Midbrain (tissue), 1 donor: ENCODE measurements at regions not wholly inside any gene's neighbourhood (a gene's known extent, or its start where the extent isn't known, plus 50 kb on each side); places are given as distances from the start of the nearest gene placed in this dataset.
A peak's percentile ranks its signal among the peaks of the same experiment; 100 is the strongest.

Source experiments
- DNase-seq: peaks from one replicate; lab custom pipeline; 2025; lab: John Stamatoyannopoulos, UW

- no peak for DNase-seq
Measured at GRCh38 chr16:79444572-79444971, 156.0 kb downstream of the MAF start.

- peak; percentile 22 for DNase-seq
Measured at GRCh38 chr16:79439901-79440300, 160.6 kb downstream of the MAF start.

- peak; percentile 79 for DNase-seq
Measured at GRCh38 chr16:79437764-79438751, 162.5 kb downstream of the MAF start.

GRCh38 chr16:79436885-79437284 lies 163.7 kb downstream of the MAF start:
- DNase-seq = no peak

DNA sequence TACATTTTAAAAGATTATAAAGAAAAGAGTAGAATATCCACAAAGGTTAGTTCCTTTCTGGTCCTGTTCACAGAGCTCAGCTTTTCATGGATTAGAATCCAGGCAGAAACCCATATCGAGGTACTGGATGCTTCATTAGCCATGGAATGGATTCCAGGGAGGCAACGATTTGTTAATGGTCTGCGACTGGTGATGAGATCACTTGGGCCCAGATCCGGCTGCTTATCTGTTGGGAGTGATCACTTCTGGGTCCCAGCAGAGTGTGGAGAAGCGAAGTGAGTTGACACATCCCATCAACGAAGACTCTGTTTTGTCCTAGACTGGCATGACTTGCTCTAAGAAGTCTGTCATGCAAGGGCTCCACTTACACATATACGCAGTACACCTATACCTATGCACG lies 165.8 kb downstream of the MAF start:
- DNase-seq = no peak

GRCh38 chr16:79434092-79434491 lies 166.4 kb downstream of the MAF start:
- DNase-seq = no peak

DNA sequence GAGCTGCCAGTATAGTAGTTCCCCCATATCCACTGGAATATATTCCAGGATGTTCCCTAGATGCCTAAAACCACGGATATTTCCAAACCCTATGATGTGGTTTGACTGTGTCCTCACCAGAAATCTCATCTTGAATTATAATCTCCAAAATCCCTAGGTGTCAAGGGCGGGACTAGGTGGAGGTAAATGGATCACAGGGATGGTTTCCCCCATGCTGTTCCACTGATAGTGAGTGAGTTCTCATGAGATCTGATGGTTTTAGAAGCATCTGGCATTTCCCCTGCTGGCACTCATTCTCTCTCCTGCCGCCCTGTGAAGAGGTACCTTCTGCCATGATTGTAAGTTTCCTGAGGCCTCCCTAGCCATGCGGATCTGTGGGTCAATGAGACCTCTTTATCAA lies 168.6 kb downstream of the MAF start:
- DNase-seq = no peak

- DNase-seq = no peak
Measured at GRCh38 chr16:79430191-79430678, 170.3 kb downstream of the MAF start.

DNA sequence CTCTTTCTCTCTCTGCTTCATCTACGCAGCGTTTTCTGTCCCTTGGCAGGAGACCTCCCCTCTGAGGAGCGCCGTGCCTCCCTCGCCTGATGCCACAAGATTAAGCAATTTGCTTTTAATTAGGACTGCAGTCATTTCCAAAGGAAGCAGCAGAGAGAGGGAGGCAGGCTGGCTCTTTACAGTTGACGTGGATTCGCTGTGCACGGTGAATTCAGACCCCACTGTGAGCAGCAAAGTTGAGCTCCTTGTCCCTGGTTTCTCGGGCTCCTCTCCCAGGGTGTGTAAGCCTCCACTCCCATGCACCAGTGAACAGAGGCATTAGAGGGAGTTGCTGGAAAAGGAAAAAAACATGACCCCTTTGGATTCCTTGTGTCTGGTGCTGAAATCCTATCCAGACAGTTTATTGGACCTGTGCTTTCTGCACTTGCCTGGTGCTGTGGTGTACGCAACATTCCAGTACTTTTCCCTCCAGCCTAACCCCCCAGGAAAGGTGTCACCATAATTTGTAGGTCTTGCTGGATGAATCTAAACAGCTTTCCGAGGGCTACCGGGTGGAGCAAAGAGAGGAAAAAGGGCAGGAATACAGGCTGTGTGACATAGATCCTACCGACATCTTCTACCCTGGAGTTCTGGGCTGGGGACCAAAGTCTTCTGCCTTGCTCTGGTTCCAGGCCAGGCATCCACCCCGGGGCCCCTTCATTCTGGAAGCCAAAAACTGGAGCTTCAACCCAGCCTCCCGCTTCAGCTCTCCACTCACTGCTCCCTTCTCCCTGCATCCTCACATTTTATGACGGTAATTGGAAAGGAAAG lies 171.0 kb downstream of the MAF start:
- DNase-seq = no peak

DNA sequence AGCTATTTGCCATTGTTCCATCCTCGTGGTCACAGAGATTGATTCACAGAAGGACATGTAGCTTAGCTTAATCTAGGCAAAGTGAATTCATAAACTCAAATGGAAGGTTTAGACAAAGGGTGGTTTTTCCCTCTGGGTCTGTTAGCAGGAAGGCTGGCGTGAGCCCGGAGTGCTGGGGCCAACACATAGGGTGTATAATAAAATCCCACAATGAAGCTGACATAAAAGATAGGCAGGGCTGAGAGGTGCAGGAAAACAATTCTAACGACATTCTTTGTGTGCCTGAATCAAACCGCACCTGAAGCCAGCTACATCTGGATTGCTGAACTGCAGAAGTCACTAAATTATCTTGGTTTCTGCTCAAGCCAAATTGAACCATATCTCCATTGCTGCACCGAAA lies 173.9 kb downstream of the MAF start:
- DNase-seq = no peak

DNA sequence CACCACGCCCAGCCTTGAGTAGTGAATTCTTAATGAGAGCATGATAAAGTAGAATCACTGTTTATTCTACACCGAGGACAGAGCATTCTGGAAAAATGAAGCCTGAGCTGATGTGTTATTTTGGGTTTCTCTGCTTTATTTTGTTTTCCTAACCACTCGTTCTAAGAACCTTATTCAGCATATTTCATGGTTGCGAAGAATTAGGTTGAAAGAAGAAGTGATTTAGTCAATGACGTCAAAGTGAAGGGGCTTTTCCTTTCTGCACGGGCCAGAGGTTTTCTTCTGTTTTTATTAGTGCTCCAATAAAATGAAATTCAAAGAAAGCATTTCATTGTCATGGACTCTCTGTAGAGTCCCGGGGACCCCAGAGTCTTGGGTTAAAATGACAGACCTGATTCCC lies 178.5 kb downstream of the MAF start:
- no peak for DNase-seq

- DNase-seq = no peak
Measured at GRCh38 chr16:79421126-79421525, 179.4 kb downstream of the MAF start.

DNA sequence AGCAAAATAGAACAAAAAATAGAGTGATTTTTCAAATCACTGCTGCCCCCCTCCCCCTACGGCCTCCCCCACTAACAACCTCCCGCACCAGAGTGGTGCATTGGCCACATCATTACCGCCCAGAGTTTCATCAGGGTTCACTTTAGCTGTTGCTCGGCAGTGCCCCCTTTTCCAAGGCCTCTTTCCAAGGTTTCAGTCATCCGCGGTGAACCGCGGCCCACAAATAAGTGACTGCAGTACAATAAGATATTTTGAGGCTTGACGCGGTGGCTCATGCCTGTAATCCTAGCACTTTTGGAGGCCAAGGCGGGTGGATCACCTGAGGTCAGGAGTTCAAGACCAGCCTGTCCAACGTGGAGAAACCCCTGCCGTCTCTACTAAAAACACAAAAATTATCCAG lies 180.0 kb downstream of the MAF start:
- DNase-seq = no peak

GRCh38 chr16:79419148-79419547 lies 181.4 kb downstream of the MAF start:
- peak; percentile 8 for DNase-seq

DNA sequence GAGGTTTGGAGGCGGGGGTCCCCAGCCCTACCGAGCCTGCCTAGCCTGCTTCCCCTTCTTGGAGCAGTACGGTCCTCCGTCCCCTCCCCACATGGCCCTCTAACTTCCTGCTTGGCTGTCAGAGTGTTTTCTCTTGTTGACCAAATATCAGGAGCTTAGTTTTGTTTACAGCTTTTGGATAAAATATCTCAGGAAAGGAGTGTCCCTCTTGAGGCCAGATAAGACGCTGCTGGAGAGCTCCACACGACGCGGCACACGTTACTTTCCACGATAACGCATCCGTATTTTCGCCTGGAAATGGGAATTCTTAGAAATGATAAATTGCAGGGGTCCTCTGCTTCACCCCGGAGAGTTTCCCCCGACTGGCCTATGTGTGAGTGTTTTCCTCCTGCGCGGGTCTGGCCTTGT lies 182.9 kb downstream of the MAF start:
- no peak for DNase-seq

DNA sequence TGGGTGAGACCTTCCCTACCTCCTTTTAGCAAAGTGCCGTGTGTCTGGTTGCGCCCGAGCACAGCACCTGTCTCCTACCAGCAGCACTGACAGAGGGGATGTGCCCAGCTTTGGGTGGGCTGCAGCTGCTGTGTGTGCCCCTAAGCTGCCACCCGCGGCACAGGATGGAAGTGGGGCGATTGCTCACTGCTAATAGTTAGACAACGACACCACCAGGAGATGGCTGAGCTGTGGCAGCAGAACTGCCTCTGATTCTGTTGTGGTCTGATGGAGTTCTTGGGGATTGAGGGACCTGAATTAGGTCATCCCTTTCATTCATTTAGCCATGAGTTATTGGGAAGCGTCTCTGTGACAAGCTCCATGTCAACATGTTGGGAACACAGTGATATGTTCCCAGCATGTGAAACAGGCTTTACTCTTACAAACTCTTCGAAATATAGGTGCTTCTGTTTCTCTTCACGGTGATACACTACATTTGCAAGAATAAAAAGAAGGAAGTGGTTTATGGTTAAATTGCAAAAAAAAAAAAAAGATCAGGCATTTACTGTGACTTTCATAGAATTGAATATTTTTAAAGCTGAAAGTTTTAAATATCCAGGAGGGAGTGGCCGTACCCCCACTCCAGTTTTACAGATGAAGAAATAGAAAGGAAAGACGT lies 184.4 kb downstream of the MAF start:
- no peak for DNase-seq

DNA sequence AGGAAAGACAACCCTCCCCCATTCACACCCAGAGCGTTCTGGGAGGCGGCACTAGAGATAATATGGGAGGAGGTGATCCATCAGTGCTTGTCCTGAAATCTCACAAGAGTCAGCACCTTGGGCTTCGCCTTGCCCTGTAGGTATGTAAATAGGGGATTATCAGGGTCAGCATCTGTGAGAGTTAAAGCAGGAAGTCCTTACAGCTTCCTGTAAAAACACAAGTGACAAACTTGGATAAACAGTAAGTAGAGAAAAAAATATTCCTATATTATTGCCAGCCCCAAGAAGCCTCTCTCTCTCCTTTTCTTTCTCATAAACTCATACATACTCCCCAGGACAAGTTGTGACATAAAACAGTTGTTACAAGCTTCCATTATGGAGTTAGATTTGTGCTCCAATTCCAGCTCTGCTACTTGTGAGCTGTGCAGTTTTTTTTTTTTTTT lies 187.7 kb downstream of the MAF start:
- no peak for DNase-seq

GRCh38 chr16:79411805-79412204 lies 188.7 kb downstream of the MAF start:
- no peak for DNase-seq

DNA sequence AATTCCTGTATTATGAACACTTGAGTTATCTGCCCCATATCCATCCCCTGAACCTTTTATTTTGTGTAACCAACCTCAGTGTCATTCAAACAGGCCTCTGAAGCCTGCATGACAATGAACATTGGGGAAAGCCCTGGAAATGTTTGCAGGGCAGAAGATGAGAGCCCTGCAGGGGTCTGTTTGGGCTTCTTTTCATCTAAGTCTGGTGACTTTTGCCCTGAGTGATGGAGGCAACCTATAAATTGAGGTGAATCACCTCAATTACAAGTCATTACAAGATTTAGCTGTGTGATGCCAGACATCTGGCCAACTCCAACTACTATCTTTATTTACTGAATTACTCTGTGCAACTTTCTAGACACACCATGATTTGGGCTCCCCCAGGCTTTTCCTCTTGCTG lies 189.2 kb downstream of the MAF start:
- DNase-seq = no peak

DNA sequence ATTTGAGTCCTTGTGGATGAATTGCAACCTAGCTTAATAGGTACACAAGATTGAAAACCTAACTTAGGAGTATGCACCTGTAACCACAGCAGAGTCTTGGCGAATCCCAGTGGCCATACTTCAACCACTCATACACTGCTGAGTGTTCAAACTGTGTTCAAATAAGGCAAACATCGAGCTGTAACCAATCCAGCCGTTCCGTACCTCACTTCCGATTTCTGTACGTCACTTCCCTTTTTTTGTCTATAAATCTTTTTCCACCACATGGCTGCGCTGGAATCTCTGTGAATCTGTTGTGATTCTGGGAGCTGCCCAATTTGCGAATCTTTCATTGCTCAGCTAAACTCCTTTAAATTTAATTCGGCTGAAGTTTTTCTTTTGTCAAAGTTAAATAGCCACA lies 190.6 kb downstream of the MAF start:
- DNase-seq = no peak

DNA sequence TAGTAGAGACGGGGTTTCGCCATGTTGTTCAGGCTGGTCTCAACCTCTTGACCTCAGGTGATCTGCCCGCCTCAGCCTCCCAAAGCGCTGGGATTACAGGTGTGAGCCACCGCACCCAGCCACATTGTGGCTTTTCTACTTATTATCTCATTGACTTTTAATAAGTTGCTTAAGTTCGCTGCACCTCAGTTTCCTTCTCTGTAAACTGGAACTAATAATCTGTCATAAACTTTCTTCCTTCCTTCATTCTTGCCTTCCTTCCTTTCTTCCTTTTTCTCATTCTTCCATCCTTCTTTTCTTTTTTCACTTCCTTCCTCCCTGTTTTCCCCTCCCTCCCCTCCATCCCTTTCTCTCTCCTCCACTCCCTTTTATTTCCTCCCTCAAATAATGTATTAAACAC lies 192.2 kb downstream of the MAF start:
- DNase-seq = no peak

- DNase-seq = no peak
Measured at GRCh38 chr16:79407461-79408135, 192.9 kb downstream of the MAF start.
